ENCODE measurements at regions not wholly inside any gene's neighbourhood (a gene's known extent, or its start where the extent isn't known, plus 50 kb on each side); places are given as distances from the start of the nearest gene placed in this dataset.
"Not testable (repeated sequence)": the region's sequence is repeated elsewhere in the genome, so short reads cannot be mapped to it uniquely, and the experiment has no call there.

DNA sequence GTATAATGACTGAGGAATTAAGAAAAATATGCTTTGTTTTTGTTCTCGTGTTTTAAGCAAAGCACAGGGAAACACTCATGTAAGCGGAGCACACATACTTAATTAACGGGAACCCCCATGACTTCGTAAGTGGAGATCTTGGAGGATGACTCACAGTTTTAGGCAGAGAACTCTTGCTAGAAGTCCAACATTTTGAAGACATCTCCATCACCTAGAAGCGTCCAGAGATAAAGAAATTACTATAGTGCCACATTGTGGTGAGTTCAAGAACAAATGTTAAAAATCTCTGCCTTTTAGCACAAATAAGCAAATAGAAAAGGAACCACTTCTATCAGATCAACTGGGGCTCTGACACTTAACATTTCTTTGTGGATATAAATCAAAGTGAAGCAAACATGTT is 194.1 kb upstream of the ARHGEF26 start:
- Mint-ChIP-seq H3K27ac (ENCODE audit: unreplicated experiment) (no peak overlapping the region), H3K36me3 (ENCODE audit: insufficient read depth, unreplicated experiment) (no peaks in the 10 kb centered on the region), H3K9me3 (ENCODE audit: low read depth, unreplicated experiment) (no peaks in the 10 kb centered on the region), H3K4me1 (ENCODE audit: low read depth, unreplicated experiment) (no peaks in the 10 kb centered on the region), H3K27me3 (ENCODE audit: unreplicated experiment) (no peaks in the 10 kb centered on the region), H3K4me3 (ENCODE audit: low read depth, unreplicated experiment) (no peak overlapping the region)
- CTCF ChIA-PET, result no interaction called here
- DNase-seq, result no peak
- TF ChIP-seq, protein P1, sequence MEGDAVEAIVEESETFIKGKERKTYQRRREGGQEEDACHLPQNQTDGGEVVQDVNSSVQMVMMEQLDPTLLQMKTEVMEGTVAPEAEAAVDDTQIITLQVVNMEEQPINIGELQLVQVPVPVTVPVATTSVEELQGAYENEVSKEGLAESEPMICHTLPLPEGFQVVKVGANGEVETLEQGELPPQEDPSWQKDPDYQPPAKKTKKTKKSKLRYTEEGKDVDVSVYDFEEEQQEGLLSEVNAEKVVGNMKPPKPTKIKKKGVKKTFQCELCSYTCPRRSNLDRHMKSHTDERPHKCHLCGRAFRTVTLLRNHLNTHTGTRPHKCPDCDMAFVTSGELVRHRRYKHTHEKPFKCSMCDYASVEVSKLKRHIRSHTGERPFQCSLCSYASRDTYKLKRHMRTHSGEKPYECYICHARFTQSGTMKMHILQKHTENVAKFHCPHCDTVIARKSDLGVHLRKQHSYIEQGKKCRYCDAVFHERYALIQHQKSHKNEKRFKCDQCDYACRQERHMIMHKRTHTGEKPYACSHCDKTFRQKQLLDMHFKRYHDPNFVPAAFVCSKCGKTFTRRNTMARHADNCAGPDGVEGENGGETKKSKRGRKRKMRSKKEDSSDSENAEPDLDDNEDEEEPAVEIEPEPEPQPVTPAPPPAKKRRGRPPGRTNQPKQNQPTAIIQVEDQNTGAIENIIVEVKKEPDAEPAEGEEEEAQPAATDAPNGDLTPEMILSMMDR (IDR thresholded peaks at IDR 0.05; ENCODE audit: unreplicated experiment), result peak; percentile 38
- intact Hi-C loops (cut with micrococcal nuclease; ENCODE audit: unreplicated experiment), result loop anchor here (1.0 to 5.0 kb wide), 4 partner anchors 140 to 901 kb away; no protein-coding TSS in a partner anchor
- no TSS peak for BruUV-seq (replicated peaks)

DNA sequence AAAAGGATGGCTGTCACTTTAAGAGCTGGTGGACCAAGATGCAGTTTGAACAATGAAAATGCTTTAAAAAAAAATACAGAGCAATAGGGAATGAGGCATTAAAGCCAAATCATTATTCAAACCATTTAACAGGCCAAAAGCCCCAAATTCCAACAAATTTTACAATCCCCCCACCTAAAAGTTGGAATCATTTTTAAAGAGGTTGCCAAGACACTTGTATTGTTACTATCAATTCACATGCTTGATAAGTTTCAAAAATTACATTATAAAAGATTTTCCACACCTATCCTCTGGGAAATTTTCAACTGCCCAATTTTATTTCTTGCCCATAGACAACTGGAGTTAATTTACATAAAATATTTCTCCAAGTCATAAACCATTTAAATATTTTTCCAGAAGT is 192.3 kb upstream of the ARHGEF26 start:
- Mint-ChIP-seq H3K4me1 (ENCODE audit: low read depth, unreplicated experiment) (no peaks in the 10 kb centered on the region), H3K27ac (ENCODE audit: unreplicated experiment) (no peak overlapping the region), H3K36me3 (ENCODE audit: insufficient read depth, unreplicated experiment) (no peaks in the 10 kb centered on the region), H3K27me3 (ENCODE audit: unreplicated experiment) (no peaks in the 10 kb centered on the region), H3K9me3 (ENCODE audit: low read depth, unreplicated experiment) (no peaks in the 10 kb centered on the region), H3K4me3 (ENCODE audit: low read depth, unreplicated experiment) (no peak overlapping the region)
- intact Hi-C loops (cut with micrococcal nuclease; ENCODE audit: unreplicated experiment), result loop anchor here (5.0 kb wide), 2 partner anchors 142 to 157 kb away; no protein-coding TSS in a partner anchor
- no TSS peak for BruUV-seq (replicated peaks)
- CTCF ChIA-PET, result no interaction called here
- TF ChIP-seq, protein P1 (IDR thresholded peaks at IDR 0.05; ENCODE audit: unreplicated experiment), result no peak
- DNase-seq, result no peak

DNA sequence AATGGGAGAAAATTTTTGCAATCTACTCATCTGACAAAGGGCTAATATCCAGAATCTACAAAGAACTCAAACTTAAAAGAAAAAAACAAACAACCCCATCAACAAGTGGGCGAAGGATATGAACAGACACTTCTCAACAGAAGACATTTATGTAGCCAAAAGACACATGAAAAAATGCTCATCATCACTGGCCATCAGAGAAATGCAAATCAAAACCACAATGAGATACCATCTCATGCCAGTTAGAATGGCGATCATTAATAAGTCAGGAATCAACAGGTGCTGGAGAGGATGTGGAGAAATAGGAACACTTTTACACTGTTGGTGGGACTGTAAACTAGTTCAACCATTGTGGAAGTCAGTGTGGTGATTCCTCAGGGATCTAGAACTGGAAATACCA is 187.7 kb upstream of the ARHGEF26 start:
- DNase-seq; H3K27me3 Mint-ChIP-seq (ENCODE audit: unreplicated experiment); H3K9me3 Mint-ChIP-seq (ENCODE audit: low read depth, unreplicated experiment); BruUV-seq (replicated peaks); H3K27ac Mint-ChIP-seq (ENCODE audit: unreplicated experiment); CTCF ChIA-PET; intact Hi-C loops (cut with micrococcal nuclease; ENCODE audit: unreplicated experiment); H3K4me1 Mint-ChIP-seq (ENCODE audit: low read depth, unreplicated experiment); H3K4me3 Mint-ChIP-seq (ENCODE audit: low read depth, unreplicated experiment); H3K36me3 Mint-ChIP-seq (ENCODE audit: insufficient read depth, unreplicated experiment): not testable (repeated sequence)

DNA sequence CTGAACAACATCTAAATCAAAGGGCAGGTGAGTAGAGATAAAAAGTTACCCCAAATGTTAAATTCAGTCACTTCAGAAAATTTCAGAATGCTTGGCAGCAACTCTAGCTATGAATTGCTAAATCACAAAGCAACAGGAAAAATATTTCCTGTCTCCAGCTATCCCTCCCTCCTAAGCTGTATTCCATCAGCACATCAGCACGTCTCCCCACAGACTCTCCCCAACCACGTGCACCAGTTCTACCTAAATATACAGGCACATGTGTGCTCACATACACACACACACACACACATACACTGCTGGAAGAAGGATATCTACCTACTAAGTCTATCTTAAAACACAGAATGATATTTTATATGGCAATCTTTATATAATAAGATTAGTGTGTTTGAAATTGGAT is 177.1 kb upstream of the ARHGEF26 start:
- no peaks in the 10 kb centered on the region for H3K9me3 Mint-ChIP-seq (ENCODE audit: low read depth, unreplicated experiment)
- H3K36me3 Mint-ChIP-seq (ENCODE audit: insufficient read depth, unreplicated experiment), result no peaks in the 10 kb centered on the region
- CTCF ChIA-PET, result no interaction called here
- no TSS peak for BruUV-seq (replicated peaks)
- no peaks in the 10 kb centered on the region for H3K27me3 Mint-ChIP-seq (ENCODE audit: unreplicated experiment)
- H3K27ac Mint-ChIP-seq (ENCODE audit: unreplicated experiment), result no peak overlapping the region
- no peak for DNase-seq
- H3K4me1 Mint-ChIP-seq (ENCODE audit: low read depth, unreplicated experiment), result no peaks in the 10 kb centered on the region
- TF ChIP-seq, protein P1 (IDR thresholded peaks at IDR 0.05; ENCODE audit: unreplicated experiment), result no peak
- H3K4me3 Mint-ChIP-seq (ENCODE audit: low read depth, unreplicated experiment), result no peak overlapping the region
- intact Hi-C loops (cut with micrococcal nuclease; ENCODE audit: unreplicated experiment), result no loop called here

DNA sequence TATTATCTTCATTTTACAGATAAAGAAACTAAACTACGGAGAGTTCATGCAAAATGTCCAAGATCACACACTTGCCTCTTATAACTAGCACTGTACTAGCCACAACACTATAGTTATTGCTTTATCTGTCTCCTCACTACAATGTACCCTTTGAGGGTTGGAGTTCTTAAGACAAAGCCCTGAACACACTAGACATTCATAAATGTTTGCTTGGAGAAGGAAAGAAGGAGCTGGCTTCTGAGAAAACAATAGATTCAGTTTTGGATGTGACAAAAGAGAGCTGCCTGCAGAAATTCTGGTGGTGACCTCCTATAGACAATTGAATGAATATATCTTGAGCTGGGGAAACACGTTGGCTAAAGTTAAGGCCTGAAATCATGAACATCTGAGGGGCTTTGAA is 169.9 kb upstream of the ARHGEF26 start:
- Mint-ChIP-seq H3K4me3 (ENCODE audit: low read depth, unreplicated experiment) (no peak overlapping the region), H3K27me3 (ENCODE audit: unreplicated experiment) (no peaks in the 10 kb centered on the region), H3K4me1 (ENCODE audit: low read depth, unreplicated experiment) (no peaks in the 10 kb centered on the region), H3K36me3 (ENCODE audit: insufficient read depth, unreplicated experiment) (no peaks in the 10 kb centered on the region), H3K27ac (ENCODE audit: unreplicated experiment) (no peak overlapping the region), H3K9me3 (ENCODE audit: low read depth, unreplicated experiment) (no peaks in the 10 kb centered on the region)
- TF ChIP-seq, protein P1 (IDR thresholded peaks at IDR 0.05; ENCODE audit: unreplicated experiment), result no peak
- no peak for DNase-seq
- CTCF ChIA-PET, result no interaction called here
- BruUV-seq (replicated peaks), result no TSS peak
- intact Hi-C loops (cut with micrococcal nuclease; ENCODE audit: unreplicated experiment), result no loop called here
